ENCODE measurements at regions not wholly inside any gene's neighbourhood (a gene's known extent, or its start where the extent isn't known, plus 50 kb on each side); places are given as distances from the start of the nearest gene placed in this dataset.

DNA sequence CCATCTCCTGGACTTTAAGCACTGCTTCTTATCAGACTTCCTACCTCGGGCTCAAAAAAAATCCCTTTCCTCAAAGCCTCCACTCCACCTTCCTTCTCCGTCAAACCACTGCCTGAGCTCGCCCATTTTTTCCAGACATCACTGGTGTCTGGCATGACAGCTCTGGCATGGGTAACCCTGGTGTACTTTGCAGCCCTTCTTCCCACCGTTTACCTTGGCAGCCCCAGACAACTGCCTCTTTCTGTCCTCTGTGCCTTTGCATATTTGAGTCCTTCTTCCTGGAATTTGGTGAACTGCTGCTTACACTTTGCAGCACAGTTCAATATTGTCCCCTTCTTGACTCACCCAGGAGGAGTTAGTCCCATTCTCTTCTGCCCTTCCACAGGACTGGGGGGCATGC, 144.6 kb upstream of the TBX20 start:
- Histone ChIP-seq H3K36me3 (ENCODE audit: insufficient read depth, low read length) (no peaks in the 10 kb centered on the region), H3K9me3 (ENCODE audit: low read length) (no peaks in the 10 kb centered on the region), H4K20me1 (ENCODE audit: insufficient read depth) (no peaks in the 10 kb centered on the region), H3K27ac (ENCODE audit: low read length) (no peak overlapping the region), H3K9me2 (ENCODE audit: insufficient read depth, low read length) (no peaks in the 10 kb centered on the region), H3K27me3 (ENCODE audit: insufficient read depth, low read depth, low read length) (no peaks in the 10 kb centered on the region), H2AFZ (ENCODE audit: low read depth, low read length) (no peak overlapping the region), H3K4me3 (ENCODE audit: low read length) (no peak overlapping the region), H3K79me2 (replicated peaks; ENCODE audit: insufficient read depth, low read length) (no peaks in the 10 kb centered on the region), H3F3A (ENCODE audit: insufficient read depth, low read length, poor library complexity, severe bottlenecking) (no peaks in the 10 kb centered on the region), H3K9ac (ENCODE audit: low read length) (no peak overlapping the region), H3K4me2 (ENCODE audit: low read length) (no peak overlapping the region)
- TF ChIP-seq RAD21 (conservative IDR thresholded peaks at IDR 0.05) (no peak), EP300 (conservative IDR thresholded peaks at IDR 0.05; ENCODE audit: poor library complexity, severe bottlenecking) (no peak), TAF1 (IDR thresholded peaks at IDR 0.05; ENCODE audit: low read depth) (no peak), POLR2AphosphoS5 (IDR thresholded peaks at IDR 0.05) (no peak), MXI1 (conservative IDR thresholded peaks at IDR 0.05; ENCODE audit: poor library complexity, severe bottlenecking) (no peak), SMC3 (conservative IDR thresholded peaks at IDR 0.05; ENCODE audit: poor library complexity) (no peak), CTCF (IDR thresholded peaks at IDR 0.05; ENCODE audit: poor library complexity, severe bottlenecking) (no peak), EZH2 (IDR thresholded peaks at IDR 0.05; ENCODE audit: borderline replicate concordance, insufficient read depth, low read length, poor library complexity, severe bottlenecking) (no peak), REST (IDR thresholded peaks at IDR 0.05; ENCODE audit: borderline replicate concordance) (no peak)

- Histone ChIP-seq H3K4me3 (ENCODE audit: low read length) (no peak overlapping the region), H4K20me1 (ENCODE audit: insufficient read depth) (no peaks in the 10 kb centered on the region), H3K9me3 (ENCODE audit: low read length) (no peaks in the 10 kb centered on the region), H3K9ac (ENCODE audit: low read length) (no peak overlapping the region), H3F3A (ENCODE audit: insufficient read depth, low read length, poor library complexity, severe bottlenecking) (no peaks in the 10 kb centered on the region), H3K9me2 (ENCODE audit: insufficient read depth, low read length) (no peaks in the 10 kb centered on the region), H3K36me3 (ENCODE audit: insufficient read depth, low read length) (no peaks in the 10 kb centered on the region), H3K27me3 (ENCODE audit: insufficient read depth, low read depth, low read length) (no peaks in the 10 kb centered on the region), H3K27ac (ENCODE audit: low read length) (no peak overlapping the region), H3K4me2 (ENCODE audit: low read length) (no peak overlapping the region), H2AFZ (ENCODE audit: low read depth, low read length) (no peak overlapping the region), H3K79me2 (replicated peaks; ENCODE audit: insufficient read depth, low read length) (no peaks in the 10 kb centered on the region)
- TF ChIP-seq POLR2AphosphoS5 (IDR thresholded peaks at IDR 0.05), result no peak
- no peak for TF ChIP-seq EP300 (conservative IDR thresholded peaks at IDR 0.05; ENCODE audit: poor library complexity, severe bottlenecking)
- TF ChIP-seq CTCF (IDR thresholded peaks at IDR 0.05; ENCODE audit: poor library complexity, severe bottlenecking), result no peak
- no peak for TF ChIP-seq SMC3 (conservative IDR thresholded peaks at IDR 0.05; ENCODE audit: poor library complexity)
- no peak for TF ChIP-seq RAD21 (conservative IDR thresholded peaks at IDR 0.05)
- TF ChIP-seq REST (IDR thresholded peaks at IDR 0.05; ENCODE audit: borderline replicate concordance), result no peak
- no peak for TF ChIP-seq TAF1 (IDR thresholded peaks at IDR 0.05; ENCODE audit: low read depth)
- no peak for TF ChIP-seq EZH2 (IDR thresholded peaks at IDR 0.05; ENCODE audit: borderline replicate concordance, insufficient read depth, low read length, poor library complexity, severe bottlenecking)
- TF ChIP-seq MXI1 (conservative IDR thresholded peaks at IDR 0.05; ENCODE audit: poor library complexity, severe bottlenecking), result no peak
Observed at GRCh38 chr7:35390146-35390545, 136.2 kb upstream of the TBX20 start.
